Adipocyte (in vitro differentiated cells): ENCODE measurements at regions not wholly inside any gene's neighbourhood (a gene's known extent, or its start where the extent isn't known, plus 50 kb on each side); places are given as distances from the start of the nearest gene placed in this dataset.

Experiments used
- DNase-seq: peaks from one replicate; pipeline ENCODE4 v3.0.0-alpha.2; 2015; ENCODE audit warnings: low read depth
- H3K27me3 ChIP-seq: replicated peaks from 2 replicates; pipeline ENCODE4 v1.7.0; 2013; ENCODE audit warnings: mild to moderate bottlenecking, low read length, moderate library complexity; ENCODE audit not compliant: control insufficient read depth, insufficient read depth
- H3K36me3 ChIP-seq: 2 replicates; pipeline ENCODE4 v1.7.0; 2013; ENCODE audit warnings: low read length, mild to moderate bottlenecking, moderate library complexity; ENCODE audit not compliant: control insufficient read depth, insufficient read depth, severe bottlenecking
- H3K4me1 ChIP-seq: 2 replicates; pipeline ENCODE4 v1.7.0; 2013; ENCODE audit warnings: mild to moderate bottlenecking, low read length, moderate library complexity; ENCODE audit not compliant: control insufficient read depth, insufficient read depth
- H3K4me3 ChIP-seq: 2 replicates; pipeline ENCODE4 v1.7.0; 2013; ENCODE audit warnings: mild to moderate bottlenecking, low read length, moderate library complexity
- H3K9ac ChIP-seq: 2 replicates; pipeline ENCODE4 v1.7.0; 2013; ENCODE audit warnings: mild to moderate bottlenecking, low read length, moderate library complexity
- H3K9me3 ChIP-seq: 2 replicates; pipeline ENCODE4 v1.7.0; 2013; ENCODE audit warnings: mild to moderate bottlenecking, low read length, moderate library complexity; ENCODE audit not compliant: control insufficient read depth

DNA sequence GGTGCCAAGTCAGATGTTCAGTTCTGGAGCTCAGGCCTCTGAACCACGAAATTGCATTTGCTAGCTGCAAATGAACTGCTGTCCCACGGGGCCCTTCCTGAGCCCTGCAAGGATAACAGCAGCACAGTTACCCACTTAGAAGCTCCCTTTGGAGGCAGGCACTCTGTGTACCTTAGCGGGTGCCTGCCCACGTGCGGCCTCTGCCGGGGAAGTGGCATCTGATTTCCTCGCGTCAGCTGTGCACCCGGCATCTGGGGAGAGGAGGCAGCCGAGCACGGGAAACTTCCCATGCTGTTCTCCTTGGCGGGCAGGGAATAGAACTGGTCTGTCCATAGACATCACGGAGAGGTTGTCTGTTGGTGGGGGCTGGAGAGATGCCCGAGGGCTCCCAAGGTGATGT, 148.0 kb upstream of the C1orf174 start:
- peaks cover 4% of the 10 kb centered on the region for H3K27me3 ChIP-seq

DNA sequence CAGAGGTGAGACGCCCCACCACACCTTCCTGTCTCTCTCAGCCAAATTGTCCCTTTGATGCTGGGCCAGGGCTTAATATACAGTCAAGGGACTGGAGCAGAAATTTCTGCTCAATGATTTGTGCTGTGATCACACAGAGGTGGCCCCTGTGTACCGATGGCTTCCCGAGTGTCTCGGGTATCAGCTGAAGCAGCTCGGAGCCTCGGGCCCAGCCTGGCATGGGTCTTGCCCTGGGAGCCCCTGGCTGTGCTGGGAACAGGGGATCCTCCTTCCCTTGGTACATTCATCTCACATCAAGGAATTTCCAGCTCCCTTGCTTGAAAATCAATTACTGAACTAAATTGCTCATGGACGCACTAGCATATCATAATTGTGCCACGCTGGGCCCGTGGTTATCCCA, 148.8 kb upstream of the C1orf174 start:
- Histone ChIP-seq H3K36me3 (no peaks in the 10 kb centered on the region), H3K27me3 (peaks cover 4% of the 10 kb centered on the region)

More for the DNA sequence above, 148.0 kb upstream of the C1orf174 start:
- no peak overlapping the region for H3K4me3 ChIP-seq
- H3K36me3 ChIP-seq: no peaks in the 10 kb centered on the region
- no peak overlapping the region for H3K9ac ChIP-seq
- H3K4me1 ChIP-seq: no peaks in the 10 kb centered on the region
- no peaks in the 10 kb centered on the region for H3K9me3 ChIP-seq
- DNase-seq: no peak

DNA sequence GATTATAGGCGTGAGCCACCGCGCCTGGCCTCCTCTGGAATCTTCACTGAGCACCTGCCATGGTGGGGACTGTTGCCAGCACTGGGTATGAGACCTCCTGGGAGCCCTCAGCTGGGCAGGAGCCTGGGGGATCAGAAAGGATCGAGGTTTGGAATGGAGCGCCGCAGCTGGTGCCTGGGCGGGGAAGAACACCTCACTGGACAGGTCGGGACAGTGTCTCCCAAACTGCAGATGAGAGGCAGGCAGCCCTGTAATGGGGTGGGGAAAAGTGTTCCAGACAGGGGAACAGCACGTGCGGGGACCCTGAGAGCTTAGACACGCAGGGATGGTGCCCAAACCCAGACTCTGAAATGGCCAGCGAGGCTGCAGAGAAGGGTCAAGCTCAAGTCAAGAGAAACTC, 150.9 kb upstream of the C1orf174 start:
- Histone ChIP-seq H3K4me3 (no peak overlapping the region), H3K27me3 (peaks cover 4% of the 10 kb centered on the region), H3K9me3 (no peaks in the 10 kb centered on the region), H3K9ac (no peak overlapping the region), H3K36me3 (no peaks in the 10 kb centered on the region), H3K4me1 (no peaks in the 10 kb centered on the region)
- no peak for DNase-seq

More for the DNA sequence above, 148.8 kb upstream of the C1orf174 start:
- Histone ChIP-seq H3K4me1 (no peaks in the 10 kb centered on the region), H3K9me3 (no peaks in the 10 kb centered on the region), H3K4me3 (no peak overlapping the region), H3K9ac (no peak overlapping the region)
- no peak for DNase-seq

DNA sequence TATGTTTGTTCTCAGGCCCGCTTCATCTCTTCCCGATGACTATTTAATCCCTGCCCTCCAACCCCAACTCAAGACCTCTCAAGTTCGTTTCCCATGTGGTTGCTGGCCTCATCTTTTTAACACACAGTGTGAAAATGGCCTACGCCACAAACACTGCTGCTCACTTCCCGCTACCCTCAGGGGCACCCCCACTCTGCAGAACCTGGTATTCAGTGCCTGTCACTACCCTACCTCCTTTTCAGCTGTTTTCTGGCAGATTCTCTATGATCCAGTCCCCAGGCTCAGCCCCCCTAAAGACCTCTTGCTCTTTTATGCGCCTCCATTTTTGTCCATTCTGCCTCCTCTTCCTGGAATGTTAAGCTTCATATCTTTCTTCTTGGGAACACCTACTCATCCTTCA, 152.6 kb upstream of the C1orf174 start:
- no peak overlapping the region for H3K9ac ChIP-seq
- no peaks in the 10 kb centered on the region for H3K27me3 ChIP-seq
- no peak for DNase-seq

DNA sequence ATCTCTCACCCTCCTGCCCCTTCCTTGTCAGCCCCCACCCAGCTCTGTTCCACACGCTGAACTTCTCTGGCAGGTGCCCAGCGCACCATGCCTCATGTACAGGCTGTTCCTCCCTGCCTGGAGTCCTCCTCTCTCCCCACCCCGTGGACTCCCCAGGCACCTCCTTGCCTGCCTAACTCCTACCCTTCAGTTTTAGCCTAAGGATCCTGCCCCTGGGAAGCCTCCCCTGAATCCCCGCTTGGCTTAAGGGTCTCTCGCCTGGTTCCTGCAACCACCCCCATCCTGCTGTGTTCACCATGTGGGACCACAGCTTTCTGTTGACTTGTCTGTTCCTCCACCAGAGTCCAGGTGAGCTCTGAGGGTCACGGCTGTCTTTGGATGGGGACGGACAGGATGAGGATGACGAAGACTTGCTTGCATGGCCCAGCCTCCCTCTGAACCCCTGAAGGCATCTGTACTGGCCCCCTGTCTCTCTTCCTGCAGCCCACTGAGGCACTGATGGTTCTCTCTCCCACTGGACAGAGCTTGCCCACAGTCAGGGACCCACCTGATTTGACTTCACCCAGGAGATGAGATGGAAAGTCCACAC, 153.2 kb upstream of the C1orf174 start:
- H3K4me1 ChIP-seq: no peaks in the 10 kb centered on the region
- no peaks in the 10 kb centered on the region for H3K9me3 ChIP-seq
- no peak for DNase-seq

More for the DNA sequence above, 152.6 kb upstream of the C1orf174 start:
- H3K36me3 ChIP-seq: no peaks in the 10 kb centered on the region
- H3K4me1 ChIP-seq: no peaks in the 10 kb centered on the region
- no peaks in the 10 kb centered on the region for H3K9me3 ChIP-seq
- no peak overlapping the region for H3K4me3 ChIP-seq

DNA sequence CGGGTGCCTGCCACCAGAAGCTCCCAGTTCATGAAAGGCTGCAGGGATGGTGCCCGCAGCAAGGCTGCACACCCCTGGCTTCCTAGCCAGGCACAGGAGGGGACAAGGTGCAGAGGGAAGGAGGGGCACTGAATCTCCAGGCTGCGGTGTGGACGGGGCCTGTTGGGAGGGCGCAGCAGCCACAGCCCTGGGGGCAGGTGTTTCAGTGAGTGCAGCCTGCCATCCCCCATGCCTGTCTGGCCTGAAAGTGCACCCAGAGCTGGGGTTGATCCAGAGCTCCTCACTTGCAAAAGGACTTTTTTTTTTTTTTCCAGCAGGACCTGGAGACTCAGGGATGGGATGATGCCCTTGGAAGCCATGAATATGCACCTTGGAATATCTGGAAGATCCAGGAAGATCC, 153.7 kb upstream of the C1orf174 start:
- no peak for DNase-seq
- H3K27me3 ChIP-seq: no peaks in the 10 kb centered on the region
- no peaks in the 10 kb centered on the region for H3K9me3 ChIP-seq
- no peak overlapping the region for H3K9ac ChIP-seq
- H3K36me3 ChIP-seq: no peaks in the 10 kb centered on the region
- H3K4me3 ChIP-seq: no peak overlapping the region
- no peaks in the 10 kb centered on the region for H3K4me1 ChIP-seq

More for the DNA sequence above, 153.2 kb upstream of the C1orf174 start:
- no peaks in the 10 kb centered on the region for H3K36me3 ChIP-seq
- H3K4me3 ChIP-seq: no peak overlapping the region
- no peaks in the 10 kb centered on the region for H3K27me3 ChIP-seq
- no peak overlapping the region for H3K9ac ChIP-seq

DNA sequence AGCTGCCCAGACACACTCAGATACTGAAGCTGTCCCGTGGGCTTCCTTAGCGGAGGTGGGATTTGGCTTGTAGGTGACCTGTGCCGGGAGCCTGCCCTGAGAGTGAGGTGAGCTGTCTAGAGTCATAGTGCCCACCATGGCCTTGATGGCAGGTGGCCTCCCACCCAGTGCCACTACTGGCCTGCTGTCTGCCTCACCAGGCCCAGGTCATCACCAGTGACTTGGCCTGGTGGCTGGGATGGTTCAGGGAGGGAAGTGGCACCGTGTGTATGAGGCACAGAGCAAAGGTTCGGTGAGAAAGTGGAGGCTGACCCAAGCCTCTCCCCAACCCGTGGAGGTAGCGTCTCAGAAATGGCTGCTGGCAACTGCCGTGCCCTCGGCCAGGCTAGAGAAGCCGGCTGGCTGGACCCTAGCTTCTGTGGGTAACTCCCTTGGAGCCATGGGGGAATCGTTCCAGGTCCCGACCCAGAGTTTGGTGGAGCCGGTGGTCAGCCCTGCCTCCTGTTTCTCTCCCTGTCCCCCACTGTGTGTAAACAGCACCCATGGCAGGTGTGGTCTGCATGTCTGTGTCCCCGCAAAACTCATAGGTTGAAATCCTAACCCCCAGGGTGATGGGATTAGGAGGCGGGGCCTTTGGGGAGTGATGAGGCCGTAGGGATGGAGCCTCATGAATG, 155.4 kb upstream of the C1orf174 start:
- Histone ChIP-seq H3K9me3 (no peaks in the 10 kb centered on the region), H3K4me3 (no peak overlapping the region), H3K9ac (no peak overlapping the region), H3K36me3 (no peaks in the 10 kb centered on the region), H3K27me3 (no peaks in the 10 kb centered on the region), H3K4me1 (no peaks in the 10 kb centered on the region)
- no peak for DNase-seq

DNA sequence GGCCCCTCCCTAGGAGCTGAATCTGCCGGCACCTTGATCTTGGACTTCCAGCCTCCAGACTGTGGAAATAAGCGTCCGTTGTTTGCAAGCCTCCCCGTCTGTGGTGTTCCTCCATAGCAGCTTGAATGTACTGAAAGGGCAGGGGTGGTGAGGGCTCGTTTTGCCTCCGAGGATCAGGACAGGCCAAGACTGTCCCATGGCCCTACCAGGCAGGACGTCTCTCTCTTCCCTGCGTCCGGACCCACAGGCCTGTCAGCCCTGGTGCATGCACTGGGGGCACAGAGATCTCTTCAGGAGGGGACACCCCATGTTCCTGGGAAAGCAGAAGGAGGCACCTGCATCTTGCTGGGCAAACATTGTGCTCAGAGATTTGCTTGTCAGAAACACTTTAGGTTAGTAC, 156.3 kb upstream of the C1orf174 start:
- H3K27me3 ChIP-seq: no peaks in the 10 kb centered on the region
- no peaks in the 10 kb centered on the region for H3K9me3 ChIP-seq
- DNase-seq: no peak
- H3K4me1 ChIP-seq: no peaks in the 10 kb centered on the region
- no peak overlapping the region for H3K9ac ChIP-seq
- H3K4me3 ChIP-seq: no peak overlapping the region
- no peaks in the 10 kb centered on the region for H3K36me3 ChIP-seq

DNA sequence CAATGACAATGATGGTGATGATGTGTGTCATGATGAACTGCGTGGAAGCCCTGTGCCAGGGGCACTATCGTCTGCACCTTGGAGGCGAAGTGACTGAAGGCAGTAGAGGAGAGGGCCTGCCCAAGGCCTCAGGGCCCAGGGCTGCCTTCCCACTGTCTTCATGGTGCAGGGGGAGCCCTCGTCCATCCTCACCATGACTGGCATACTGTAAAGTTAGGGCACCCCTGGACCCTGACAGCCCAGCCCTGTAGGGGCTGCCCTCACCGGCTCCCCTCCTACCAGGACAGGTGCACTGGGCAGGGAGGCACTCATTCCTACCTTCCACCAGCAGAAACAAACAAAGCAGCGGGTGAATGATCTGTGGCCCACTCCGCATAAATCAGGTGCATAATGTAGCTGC, 156.9 kb upstream of the C1orf174 start:
- Histone ChIP-seq H3K9me3 (no peaks in the 10 kb centered on the region), H3K27me3 (no peaks in the 10 kb centered on the region), H3K4me3 (no peak overlapping the region), H3K9ac (no peak overlapping the region), H3K4me1 (no peaks in the 10 kb centered on the region), H3K36me3 (no peaks in the 10 kb centered on the region)
- DNase-seq: no peak

DNA sequence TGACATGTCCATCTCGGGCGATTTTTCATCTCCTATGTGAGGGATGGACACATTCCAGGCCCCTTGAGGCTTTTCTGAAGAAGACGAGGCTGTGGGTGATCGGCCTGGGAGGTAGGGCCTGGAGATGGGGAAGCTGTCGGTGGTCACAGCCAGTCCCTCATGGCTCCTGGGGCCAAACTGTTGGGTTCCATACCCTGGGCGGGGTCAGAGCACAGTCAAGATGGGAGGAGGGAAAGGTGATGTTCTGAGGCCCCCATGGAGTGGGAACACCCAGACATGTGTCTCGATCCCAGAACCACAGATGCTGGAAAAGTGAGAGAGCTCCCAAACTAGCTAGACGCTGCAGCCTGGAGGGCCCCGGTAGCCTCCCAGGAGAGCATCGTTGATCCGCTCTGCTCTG, 157.5 kb upstream of the C1orf174 start:
- no peaks in the 10 kb centered on the region for H3K36me3 ChIP-seq
- no peaks in the 10 kb centered on the region for H3K27me3 ChIP-seq
- H3K4me3 ChIP-seq: no peak overlapping the region
- DNase-seq: no peak
- H3K9ac ChIP-seq: no peak overlapping the region
- no peaks in the 10 kb centered on the region for H3K4me1 ChIP-seq
- H3K9me3 ChIP-seq: no peaks in the 10 kb centered on the region

DNA sequence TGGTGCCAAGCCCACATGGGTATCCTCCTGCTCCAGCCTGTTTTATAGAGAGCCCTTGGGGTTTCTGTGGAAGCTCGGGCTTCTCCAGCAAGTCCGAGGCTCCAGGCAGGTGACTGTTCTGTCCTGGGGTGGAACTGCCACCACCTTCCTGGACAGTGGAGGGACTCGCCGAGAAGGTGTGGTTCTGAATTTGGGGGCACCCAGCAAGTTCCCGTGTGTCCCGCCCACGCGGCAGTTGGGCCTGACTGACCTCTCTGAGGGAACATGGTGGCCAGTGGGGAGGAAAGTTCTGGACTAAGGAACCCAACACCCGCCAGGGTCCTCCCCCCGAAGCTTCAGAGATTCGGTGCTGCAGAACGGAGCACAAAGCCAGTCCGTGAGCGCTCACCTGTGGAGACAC, 158.1 kb upstream of the C1orf174 start:
- H3K36me3 ChIP-seq: no peaks in the 10 kb centered on the region
- H3K9me3 ChIP-seq: no peaks in the 10 kb centered on the region
- H3K4me3 ChIP-seq: no peak overlapping the region
- H3K4me1 ChIP-seq: no peaks in the 10 kb centered on the region
- DNase-seq: no peak
- no peaks in the 10 kb centered on the region for H3K27me3 ChIP-seq
- H3K9ac ChIP-seq: no peak overlapping the region

DNA sequence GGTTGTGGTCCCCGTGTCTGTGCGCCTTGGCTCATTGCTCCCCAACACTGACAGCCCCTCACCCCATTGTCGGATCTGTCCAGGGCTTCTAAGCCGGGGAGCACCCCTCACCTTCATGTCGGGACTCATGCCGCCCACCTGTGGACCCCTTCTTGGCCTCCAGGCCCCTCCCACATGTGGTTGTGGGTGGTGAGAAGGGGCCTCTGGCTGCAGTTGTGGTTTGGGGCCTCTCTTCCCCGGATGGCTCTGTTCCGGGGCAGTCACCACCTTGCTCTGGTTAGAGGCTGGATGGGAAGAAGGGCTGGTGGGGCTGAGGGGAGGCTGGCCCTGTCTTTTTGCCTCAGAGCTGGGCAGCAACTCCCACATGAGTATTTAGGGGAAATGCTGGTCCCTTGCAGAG, 158.6 kb upstream of the C1orf174 start:
- DNase-seq: no peak
- Histone ChIP-seq H3K4me1 (no peaks in the 10 kb centered on the region), H3K27me3 (no peaks in the 10 kb centered on the region), H3K9me3 (no peaks in the 10 kb centered on the region), H3K36me3 (no peaks in the 10 kb centered on the region), H3K4me3 (no peak overlapping the region), H3K9ac (no peak overlapping the region)
